GDM1 (cell line): ENCODE measurements at regions not wholly inside any gene's neighbourhood (a gene's known extent, or its start where the extent isn't known, plus 50 kb on each side); places are given as distances from the start of the nearest gene placed in this dataset.

Experiments
- DNase-seq: peaks from one replicate; lab custom pipeline; 2025; lab: John Stamatoyannopoulos, UW

- DNase-seq, result no peak
Measured at GRCh38 chr5:120738568-120738967, 274.5 kb downstream of the PRR16 start.

DNA sequence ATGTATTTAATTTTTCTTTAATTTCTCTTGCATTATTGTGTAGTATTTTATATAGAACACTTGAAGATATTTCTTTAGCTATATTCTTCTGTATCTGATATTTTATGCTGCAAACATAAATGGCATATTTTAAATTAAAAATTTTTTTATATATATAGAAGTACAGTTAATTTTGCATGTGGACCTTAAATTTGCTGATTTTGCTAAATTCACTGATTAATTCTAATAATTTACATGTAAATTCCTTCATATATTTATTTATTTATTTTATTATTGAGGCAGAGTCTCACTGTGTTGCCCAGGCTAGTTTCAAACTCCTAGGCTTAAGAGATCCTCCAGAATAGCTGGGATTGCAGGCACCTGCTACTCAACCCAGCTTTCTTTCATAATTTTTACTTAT lies 276.9 kb downstream of the PRR16 start:
- no peak for DNase-seq

GRCh38 chr5:120748474-120748873 lies 284.4 kb downstream of the PRR16 start:
- DNase-seq, result no peak

DNA sequence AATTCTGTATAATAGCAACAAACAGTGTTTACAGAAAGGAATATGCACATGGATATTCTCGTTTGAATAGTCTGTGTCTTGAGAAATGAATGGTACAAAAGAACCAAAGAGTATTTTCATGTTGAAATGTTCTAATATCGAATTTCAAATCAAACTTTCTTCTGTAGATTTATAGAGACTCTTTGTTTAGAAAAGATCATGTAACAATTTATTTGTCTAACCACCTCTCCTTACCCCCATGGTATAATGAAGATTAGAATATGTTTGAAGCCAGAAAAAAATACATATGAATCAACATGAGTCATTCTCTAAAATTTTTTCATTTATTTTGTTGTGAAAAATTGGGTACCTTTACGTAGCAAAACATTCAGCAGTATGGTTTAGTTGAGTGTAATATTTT lies 285.6 kb downstream of the PRR16 start:
- no peak for DNase-seq

DNA sequence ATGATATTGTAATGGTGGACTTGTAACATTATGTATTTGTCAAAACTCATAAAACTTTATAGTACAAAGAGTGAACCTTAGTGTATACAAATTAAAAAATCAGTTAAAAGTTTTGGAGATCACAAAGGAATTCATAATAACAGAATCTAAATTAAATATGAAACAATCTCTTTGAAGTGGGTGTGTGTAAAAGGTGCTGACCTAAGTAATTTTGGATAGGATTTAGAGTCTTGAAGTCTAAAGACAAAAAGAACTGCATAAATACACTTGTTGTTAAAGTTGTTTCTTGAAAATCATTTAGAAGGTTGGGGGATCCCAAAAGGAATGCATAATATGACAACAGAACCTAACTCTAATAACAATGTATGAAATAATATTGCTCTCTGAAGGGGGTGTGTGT lies 295.5 kb downstream of the PRR16 start:
- no peak for DNase-seq

GRCh38 chr5:120761986-120762385 lies 297.9 kb downstream of the PRR16 start:
- no peak for DNase-seq

DNA sequence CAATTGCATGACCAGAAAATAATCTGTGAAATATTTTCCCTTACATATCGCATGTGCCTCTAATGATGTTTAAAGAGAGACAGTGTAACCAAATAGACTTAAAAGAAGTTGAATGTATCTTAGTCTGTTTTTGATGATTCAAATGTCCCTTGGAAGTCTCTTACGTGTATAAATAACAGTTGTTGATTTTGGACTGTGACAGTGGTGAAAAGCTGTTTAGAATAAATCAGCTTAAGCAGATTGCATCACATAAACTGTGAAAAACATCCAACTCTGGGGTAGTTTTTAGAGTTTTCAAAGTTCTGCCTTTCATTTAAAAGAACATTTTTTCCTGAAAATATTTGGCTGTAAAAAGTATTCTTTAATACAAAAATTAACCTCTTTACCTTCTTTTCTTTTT lies 301.1 kb downstream of the PRR16 start:
- DNase-seq, result no peak

DNA sequence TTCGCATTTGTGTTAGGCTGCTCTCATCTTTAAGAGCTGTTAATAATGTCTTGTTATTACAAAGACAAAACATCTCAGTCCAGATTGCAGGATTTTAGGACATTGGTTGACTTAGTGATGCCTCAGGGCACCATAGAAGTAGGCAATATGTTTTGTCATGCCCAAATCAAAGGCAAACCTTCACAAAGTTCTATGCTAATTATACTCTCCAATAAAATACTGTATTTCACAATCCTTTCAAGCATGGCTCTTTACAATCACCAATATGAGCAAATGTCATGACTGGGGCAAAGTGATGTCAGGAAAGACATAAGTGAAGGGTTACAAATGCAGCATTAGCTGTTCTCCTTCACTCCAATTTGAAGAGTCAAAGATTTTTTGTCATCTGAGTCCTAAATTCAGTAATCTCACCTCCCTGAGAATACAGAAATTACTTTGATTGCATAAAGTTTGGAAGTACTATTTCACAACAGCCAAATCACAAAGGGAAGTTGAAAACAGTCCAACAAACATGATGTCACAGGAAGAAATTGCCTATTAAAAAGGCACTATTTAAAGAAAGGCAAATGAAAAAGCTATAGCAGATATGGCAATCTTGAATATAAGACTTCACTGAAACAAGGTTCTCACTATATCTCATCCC lies 303.2 kb downstream of the PRR16 start:
- DNase-seq, result no peak

DNA sequence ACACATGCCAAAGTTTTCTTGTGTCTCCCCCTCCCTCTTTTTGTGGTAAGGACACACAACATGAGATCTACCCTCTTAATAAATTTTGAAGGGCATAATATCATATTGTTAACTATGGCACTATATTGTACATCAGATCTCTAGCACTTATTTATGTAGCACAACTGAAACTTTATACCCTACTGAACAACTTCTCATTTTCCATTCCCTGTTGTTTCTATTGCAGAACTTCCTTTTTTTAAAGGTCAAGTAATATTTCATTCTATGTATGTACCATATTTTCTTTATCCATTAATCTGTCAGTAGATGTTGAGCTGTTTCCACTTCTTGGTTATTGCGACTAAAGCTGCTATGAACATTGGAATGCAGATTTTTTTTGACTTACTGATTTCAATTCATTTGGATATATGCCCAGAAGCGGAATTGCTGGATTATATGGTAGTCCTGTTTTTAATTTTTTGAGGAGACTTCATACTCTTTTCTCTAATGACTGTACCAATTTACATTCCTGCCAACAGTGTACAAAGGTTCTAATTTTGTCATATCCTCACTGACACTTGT lies 305.3 kb downstream of the PRR16 start:
- no peak for DNase-seq

GRCh38 chr5:120771202-120771601 lies 307.1 kb downstream of the PRR16 start:
- no peak for DNase-seq

DNA sequence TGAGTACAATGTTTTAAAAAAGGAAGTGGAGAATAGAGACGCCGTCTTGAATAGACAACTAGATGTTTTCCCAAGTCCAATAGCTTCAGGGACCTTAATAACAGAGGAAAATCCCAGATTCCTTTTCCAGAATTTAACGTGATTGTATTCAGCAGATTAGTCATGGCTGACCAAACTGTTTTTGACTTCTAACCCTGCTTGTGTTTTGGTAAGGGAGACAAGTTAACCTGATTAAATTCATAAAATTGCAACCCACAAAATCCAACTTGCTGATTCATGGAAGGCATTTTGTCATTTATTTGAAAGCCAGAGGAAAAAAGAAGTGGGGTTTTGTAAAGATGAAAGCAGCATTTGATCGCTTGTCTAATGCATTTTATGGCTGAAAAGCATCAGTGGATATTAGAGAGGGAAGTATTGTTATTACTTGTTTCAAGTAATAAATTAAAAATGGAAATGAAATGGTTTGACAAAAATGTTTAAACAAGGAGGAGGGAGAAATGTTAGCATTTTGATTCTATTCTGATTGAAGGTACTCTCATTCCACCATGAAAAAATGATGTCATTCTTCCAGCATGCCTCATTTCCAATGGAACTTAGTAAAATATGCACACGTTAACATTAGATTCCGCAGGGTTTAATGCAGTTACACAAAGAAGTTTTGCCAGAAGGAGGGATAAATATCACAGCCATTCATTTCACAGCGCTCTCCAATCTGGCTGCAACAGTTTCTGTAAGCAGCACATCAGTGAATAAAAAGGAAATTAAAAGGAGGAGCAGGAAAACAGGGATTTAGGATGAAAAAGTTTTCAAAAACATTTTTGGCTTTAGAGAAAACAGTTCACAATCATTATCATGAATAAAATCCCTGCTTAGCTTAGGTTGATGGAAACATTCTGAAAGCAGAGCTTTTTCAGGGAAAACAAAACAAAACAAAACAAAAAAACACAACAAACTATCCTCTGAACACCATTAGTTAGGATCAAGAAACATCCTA lies 314.7 kb downstream of the PRR16 start:
- DNase-seq, result no peak

- no peak for DNase-seq
Measured at GRCh38 chr5:120779674-120780073, 315.6 kb downstream of the PRR16 start.

- no peak for DNase-seq
Measured at GRCh38 chr5:120788481-120788880, 324.4 kb downstream of the PRR16 start.

DNA sequence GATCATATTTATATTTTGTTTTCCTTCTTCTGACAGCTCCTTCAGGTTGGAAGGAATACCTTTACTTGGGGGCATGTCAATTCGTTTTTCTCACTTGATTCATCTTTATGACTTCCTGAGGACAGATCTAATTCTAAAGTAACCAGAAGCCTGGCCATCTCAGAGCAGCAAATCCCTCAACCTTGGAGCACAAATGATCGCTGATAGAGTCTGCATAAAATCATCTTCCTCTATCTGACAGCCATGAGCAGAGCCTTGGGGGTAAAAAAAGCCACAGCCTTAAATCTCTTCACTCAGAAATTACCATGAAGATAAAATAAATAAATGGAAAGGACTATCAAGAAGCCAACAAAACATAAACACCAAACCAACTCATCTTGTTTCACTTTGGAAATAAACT lies 325.8 kb downstream of the PRR16 start:
- no peak for DNase-seq

- no peak for DNase-seq
Measured at GRCh38 chr5:120790339-120790738, 326.2 kb downstream of the PRR16 start.

DNA sequence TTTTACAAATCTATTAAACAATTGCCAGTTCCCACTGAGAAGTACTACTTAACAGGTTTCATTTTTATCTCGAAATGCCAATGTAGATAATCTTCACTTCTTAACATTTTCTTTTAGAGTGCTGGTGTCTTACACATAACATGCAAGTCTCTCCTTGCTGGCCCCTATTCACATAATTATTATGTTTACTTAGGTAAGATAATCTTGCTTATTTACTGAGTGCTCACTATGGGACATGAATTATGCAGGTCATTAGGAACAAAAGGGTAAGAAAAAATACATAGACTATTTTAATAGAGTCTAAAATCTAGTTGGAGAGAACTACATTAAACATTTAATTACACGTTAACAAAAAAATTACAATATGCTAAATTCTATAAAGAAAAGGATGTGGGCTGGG lies 328.4 kb downstream of the PRR16 start:
- no peak for DNase-seq

GRCh38 chr5:120794121-120794520 lies 330.0 kb downstream of the PRR16 start:
- no peak for DNase-seq

- no peak for DNase-seq
Measured at GRCh38 chr5:120803282-120803681, 339.2 kb downstream of the PRR16 start.

- no peak for DNase-seq
Measured at GRCh38 chr5:120805131-120805530, 341.0 kb downstream of the PRR16 start.

DNA sequence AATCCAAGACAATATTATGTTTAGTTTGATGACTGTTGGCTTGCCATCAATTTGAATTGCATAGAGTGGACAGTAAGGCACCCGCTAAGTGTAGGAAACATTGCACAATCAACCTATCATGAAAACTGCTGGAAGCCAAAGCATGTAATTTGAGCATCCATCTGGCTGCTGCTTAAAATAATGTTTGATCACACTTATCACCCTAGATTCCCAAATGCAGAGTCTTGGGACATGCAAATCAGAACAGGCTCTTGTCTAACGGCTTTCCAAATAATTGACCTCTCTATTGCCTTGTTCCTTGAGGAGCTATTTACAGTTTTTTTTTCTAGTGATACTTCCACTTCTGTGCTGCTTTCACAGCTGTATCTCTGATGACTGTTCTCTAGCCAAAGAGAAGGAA lies 342.1 kb downstream of the PRR16 start:
- no peak for DNase-seq

DNA sequence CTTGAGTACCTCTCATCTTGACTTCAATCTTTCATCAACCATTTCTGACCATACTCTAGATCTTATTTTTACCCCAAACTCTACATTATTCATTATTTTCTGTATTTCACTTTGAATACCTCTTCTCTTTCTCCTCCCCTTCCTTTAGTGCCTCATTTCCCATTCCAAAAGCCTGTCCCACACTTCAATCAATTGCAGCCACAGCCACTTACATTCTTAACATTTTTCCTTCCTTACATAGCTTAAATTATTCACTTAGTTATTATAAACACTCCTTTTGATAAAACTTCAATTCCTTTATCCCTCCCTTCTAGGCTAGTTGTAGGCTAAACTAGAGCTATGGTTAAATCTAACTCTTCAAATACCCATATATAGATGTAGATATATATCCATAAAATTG lies 344.0 kb downstream of the PRR16 start:
- DNase-seq, result no peak

DNA sequence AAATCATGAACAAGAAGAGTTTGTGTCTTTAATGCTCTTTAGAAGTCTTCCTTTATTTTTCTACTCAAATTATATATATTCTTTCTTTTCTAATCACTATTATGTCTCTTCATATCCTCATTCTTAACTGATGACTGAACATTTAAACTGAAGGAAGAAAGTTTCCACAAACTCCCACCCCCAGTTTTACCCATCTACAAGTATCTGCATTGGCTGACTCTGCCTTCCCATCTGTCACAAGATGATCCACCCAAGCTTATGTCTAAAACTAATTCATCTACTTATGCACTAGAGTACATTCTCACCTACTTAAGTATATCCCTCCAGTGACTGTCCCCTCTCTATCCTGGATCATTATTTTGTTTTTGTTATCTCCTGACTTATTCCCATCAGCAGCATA lies 344.5 kb downstream of the PRR16 start:
- DNase-seq, result no peak

DNA sequence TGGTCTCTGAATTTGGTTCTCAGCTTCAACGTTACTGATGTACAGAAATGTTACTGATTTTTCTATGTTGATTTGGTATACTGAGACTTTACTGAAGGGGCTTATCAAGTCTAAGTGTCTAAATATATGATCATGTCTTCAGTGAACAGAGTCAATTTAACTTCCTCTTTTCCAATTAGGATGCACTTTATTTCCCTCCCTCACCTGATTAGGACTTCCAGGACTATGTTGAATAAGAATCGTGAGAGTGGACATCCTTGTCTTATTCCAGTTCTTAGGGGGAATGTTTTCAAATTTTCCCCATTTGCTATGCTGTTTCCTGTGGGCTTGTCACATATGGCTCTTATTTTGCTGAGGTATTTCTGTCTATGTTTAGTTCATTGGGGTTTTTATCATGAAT lies 349.5 kb downstream of the PRR16 start:
- DNase-seq, result no peak
